HG03108 (cell line): ENCODE measurements at regions not wholly inside any gene's neighbourhood (a gene's known extent, or its start where the extent isn't known, plus 50 kb on each side); places are given as distances from the start of the nearest gene placed in this dataset.

Experiments
- ATAC-seq: cut with Tn5 transposase; IDR thresholded peaks from one replicate; pipeline ENCODE4 v1.9.1; 2021; ENCODE audit warnings: moderate library complexity; ENCODE audit not compliant: unreplicated experiment

- ATAC-seq: no peak
Observed at GRCh38 chr11:115695677-115696364, 191.6 kb upstream of the CADM1 start.

- no peak for ATAC-seq
Observed at GRCh38 chr11:115693002-115693401, 188.8 kb upstream of the CADM1 start.

GRCh38 chr11:115691030-115691429 is 186.8 kb upstream of the CADM1 start:
- ATAC-seq: no peak

DNA sequence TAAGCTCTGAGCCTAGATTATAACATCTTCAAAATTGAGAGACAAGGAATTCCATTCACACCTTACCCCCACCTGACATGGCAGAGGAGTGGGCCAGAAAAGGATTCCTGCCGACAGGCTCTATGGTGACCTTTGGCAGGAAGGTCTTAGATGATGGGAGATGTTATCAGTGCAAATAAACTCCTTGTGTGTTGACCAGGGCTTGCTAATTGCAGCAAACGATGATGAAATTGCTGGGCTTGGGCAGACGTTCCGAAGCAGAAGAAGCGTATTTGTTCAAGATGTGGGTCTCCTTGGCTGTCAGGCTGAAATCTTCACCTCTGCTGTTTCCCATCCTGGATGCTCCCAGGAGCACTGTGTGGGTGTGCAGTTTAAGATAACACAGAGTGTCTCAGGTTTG is 183.7 kb upstream of the CADM1 start:
- no peak for ATAC-seq

- ATAC-seq: no peak
Observed at GRCh38 chr11:115684699-115685098, 180.5 kb upstream of the CADM1 start.

- no peak for ATAC-seq
Observed at GRCh38 chr11:115684135-115684534, 179.9 kb upstream of the CADM1 start.

- ATAC-seq: no peak
Observed at GRCh38 chr11:115682888-115683287, 178.7 kb upstream of the CADM1 start.

DNA sequence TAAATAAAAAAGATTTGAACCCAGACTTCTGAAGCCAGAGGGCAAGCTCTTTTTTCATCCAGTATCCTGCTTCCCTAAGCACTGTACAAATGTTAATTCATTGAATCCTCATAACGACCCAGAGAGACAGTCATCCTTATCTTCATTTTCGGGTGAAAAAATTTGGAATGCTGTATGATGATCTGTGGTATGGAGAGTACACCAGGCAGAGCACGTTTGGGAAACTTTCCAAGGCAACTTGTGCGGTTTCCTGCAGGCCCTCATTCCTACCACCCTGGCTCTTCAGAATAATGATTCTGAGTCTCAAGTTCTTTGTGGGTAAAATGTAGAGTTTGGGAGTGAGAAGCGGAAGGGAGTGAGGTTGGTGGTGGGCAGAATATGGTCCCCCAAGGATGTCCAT is 177.9 kb upstream of the CADM1 start:
- no peak for ATAC-seq

- ATAC-seq: no peak
Observed at GRCh38 chr11:115679945-115680344, 175.7 kb upstream of the CADM1 start.

DNA sequence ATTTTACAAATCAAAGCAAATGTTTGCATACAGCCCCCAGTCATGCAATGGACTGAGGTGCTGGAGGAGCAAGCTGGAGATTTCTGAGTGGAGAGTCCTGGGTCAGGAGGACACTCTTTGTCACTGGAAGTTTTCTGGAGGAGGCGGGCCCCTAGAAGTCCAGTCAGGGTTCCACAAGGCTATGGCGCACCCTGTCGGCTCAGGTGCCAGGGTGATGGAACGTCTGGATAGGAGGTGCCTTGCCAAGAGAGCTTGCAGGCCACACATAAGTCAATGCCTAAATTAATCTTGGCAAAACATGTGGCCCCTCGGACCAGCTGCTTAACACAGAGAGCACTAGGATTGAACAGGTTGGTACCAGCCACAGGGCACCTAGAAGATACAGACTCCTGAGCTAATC is 174.7 kb upstream of the CADM1 start:
- no peak for ATAC-seq

DNA sequence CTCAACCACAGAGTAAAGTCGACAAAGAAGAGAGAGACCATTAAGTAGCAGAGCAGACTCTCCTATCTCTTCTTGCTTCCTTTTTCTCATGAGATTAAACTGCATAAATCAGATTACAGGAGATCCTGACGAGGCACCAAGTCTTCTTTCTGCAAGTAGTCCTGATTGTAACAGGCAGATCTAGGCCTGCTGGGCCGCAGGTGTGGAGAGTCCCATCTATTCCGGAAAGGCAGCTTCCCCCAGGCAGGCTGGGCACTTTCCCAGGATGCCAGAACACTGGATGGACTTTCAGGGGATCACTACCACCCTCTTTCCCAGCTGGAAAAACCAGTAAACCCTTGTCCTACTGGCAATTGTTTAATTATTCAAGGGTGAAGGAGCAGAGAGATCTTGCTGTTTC is 173.0 kb upstream of the CADM1 start:
- ATAC-seq: no peak

DNA sequence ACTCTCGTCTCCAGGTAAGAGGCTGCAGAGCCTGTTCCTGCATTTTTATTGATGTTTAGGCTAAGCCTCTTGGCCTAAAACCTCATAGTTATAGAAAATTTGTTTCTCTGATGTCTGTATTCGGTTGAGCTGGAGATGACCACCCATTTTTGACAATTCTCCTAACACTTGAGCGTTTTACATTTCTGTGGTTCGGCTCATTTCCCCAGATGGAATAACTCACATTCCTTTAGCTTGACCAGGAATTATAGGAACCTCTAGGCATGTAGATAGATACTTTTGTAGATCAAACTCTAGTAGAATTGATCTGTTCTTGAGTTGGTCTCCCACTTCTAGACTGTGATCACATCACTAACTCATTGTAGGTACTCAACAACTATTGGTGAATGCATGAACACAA is 172.6 kb upstream of the CADM1 start:
- no peak for ATAC-seq

DNA sequence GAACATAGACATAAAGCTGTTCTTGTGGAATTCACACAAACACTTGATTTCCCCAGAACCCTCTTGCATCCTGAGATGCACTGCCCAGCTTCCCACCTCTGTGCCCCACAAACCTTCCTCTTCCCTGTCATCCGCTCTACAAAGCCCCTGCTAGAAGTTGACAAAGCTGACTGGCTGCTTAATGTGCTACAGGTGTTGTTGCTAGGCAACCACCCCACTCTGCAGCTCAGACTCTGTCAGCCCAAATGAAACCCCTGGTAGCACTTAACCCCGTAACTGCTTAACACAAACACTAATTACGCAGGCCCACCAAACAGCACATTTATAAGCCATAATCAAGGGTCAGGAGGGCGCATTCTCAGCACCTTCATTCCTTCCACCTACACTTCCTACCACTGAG is 172.0 kb upstream of the CADM1 start:
- ATAC-seq: no peak

GRCh38 chr11:115674937-115675544 is 170.8 kb upstream of the CADM1 start:
- no peak for ATAC-seq

- no peak for ATAC-seq
Observed at GRCh38 chr11:115674176-115674936, 170.1 kb upstream of the CADM1 start.

DNA sequence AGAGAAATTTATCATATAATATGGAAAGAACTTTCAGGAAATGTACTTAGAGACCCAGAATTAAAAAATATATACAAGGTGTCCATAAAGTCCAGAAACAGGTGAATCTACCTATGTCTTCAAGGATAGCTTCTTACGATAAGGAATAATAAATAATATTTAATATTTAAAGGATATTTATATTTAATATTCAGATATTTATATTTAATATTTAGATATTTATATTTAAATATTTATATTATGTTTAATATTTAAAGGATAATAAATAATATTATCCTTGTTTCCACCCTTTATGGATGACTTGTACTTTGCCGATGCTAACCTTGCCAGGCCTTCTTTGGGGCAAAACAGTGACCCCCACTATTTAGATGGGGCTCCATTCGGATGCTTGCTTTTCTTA is 169.5 kb upstream of the CADM1 start:
- no peak for ATAC-seq

- no peak for ATAC-seq
Observed at GRCh38 chr11:115672999-115673411, 168.8 kb upstream of the CADM1 start.

GRCh38 chr11:115672412-115672811 is 168.2 kb upstream of the CADM1 start:
- no peak for ATAC-seq

DNA sequence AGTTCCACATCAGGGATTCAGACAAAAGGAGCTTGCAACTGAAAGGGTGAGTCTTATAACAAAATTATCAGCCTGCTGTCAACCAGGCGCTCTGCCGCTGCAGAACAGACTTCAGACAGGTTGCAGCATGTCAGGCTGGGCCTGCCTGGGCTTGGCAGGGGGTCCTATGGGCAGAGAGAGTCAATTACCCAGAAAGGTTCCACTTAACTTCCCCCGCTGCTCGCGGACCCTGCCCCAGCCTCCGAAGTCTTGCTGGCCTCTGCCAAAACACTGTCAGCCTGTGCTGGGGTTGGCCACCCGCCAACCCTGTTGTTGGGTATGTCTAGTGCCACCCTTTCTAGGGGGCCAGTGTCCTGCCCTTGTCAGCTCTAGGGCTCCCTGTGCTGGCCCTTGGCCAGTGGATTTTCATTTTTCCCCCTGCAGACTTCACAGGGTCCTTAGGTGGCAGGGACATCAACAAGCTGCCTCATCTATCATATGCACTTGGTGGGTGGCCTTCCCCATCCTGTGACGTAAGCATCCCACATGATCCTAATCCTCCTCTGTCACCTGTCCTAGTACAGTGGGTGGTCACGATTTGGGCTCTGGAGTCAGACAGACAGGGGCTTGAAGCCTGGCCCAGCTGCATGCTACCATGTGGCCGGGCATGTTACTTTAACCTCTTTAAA is 166.5 kb upstream of the CADM1 start:
- ATAC-seq: no peak

GRCh38 chr11:115665958-115666357 is 161.7 kb upstream of the CADM1 start:
- ATAC-seq: no peak

DNA sequence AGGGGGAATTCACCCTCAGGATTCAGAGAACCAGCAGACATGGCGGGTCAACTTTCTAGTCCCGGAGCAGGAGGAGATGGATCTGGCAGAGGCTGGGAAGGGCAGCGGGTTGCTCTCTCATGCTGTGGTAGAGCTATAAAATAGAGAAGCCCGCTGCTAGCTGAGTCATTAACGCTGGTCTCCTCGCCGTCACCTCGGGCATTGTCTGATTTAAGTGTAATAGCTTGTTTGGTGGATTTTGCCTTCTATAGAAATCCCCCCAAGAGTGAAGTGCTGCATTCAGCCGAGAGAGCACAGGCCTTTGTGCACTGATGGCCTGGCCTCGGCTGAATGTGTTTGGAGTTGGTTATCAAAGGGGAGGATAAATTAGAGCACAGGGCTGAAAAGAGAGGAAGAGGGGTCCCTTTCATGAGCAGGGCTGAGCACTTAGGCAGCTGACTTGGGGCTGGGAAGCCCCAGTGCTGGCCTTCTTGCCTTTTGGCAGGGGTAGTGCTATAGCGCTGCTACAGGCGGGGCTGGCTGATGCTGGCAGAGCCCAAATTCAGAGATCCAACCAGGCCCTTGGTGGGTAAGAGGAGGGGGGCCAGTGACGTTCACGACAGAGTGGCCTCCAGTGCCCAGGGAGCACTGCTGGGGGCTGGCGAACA is 161.1 kb upstream of the CADM1 start:
- ATAC-seq: no peak
